H1 (cell line): ENCODE measurements at regions not wholly inside any gene's neighbourhood (a gene's known extent, or its start where the extent isn't known, plus 50 kb on each side); places are given as distances from the start of the nearest gene placed in this dataset.

ENCODE experiments used
- CTCF ChIA-PET: fragments of 300-600 bp; sonication (Branson Sonifier 250); formaldehyde crosslinking; loops from one replicate; lab custom pipeline; 2021; ENCODE audit not compliant: partially characterized antibody; lab: Charles Lee
- POLR2A ChIA-PET: fragments of 300-600 bp; sonication (Branson Sonifier 250); formaldehyde crosslinking; loops from one replicate; lab custom pipeline; 2021; ENCODE audit warnings: inconsistent platforms; ENCODE audit not compliant: partially characterized antibody; lab: Charles Lee
- DNase-seq, 2 experiments: peaks; one replicate each; pipeline versions ENCODE4 v3.0.0 to v3.0.0-alpha.2; 2010 to 2022; ENCODE audit warnings: low spot score in 2 of 2, low read depth in 1 of 2, mixed read lengths in 1 of 2
- FAIRE-seq: peaks from 2 replicates; lab custom pipeline; 2011; peaks lifted over from hg19 to GRCh38; lab: Jason Lieb, UNC
- H2AFZ ChIP-seq: 2 replicates; pipeline ENCODE4 v1.8.1; 2012; ENCODE audit warnings: low read length, inconsistent platforms
- H2AK5ac ChIP-seq: 2 replicates; pipeline ENCODE4 v1.6.1; 2013; ENCODE audit warnings: low read depth, low read length
- H2BK120ac ChIP-seq: replicated peaks from 2 replicates; pipeline ENCODE3; 2013; ENCODE audit warnings: low read depth, low read length, inconsistent platforms
- H2BK12ac ChIP-seq: 2 replicates; pipeline ENCODE4 v1.6.1; 2013; ENCODE audit warnings: low read depth, low read length
- H2BK15ac ChIP-seq: 2 replicates; pipeline ENCODE4 v1.6.1; 2013; ENCODE audit warnings: low read length
- H2BK20ac ChIP-seq: 2 replicates; pipeline ENCODE4 v1.6.1; 2013; ENCODE audit warnings: low read length
- H2BK5ac ChIP-seq: 2 replicates; pipeline ENCODE4 v1.6.1; 2013; ENCODE audit warnings: low read depth, low read length
- H3K14ac ChIP-seq: 2 replicates; pipeline ENCODE4 v1.6.1; 2013; ENCODE audit warnings: inconsistent platforms; ENCODE audit not compliant: insufficient read length
- H3K18ac ChIP-seq: 2 replicates; pipeline ENCODE4 v1.6.1; 2013; ENCODE audit warnings: low read length; ENCODE audit errors: extremely low read depth
- H3K23ac ChIP-seq: 2 replicates; pipeline ENCODE4 v1.6.1; 2013; ENCODE audit warnings: inconsistent platforms; ENCODE audit not compliant: insufficient read length
- H3K23me2 ChIP-seq: 2 replicates; pipeline ENCODE4 v1.6.1; 2013; ENCODE audit warnings: low read depth, low read length
- H3K27ac ChIP-seq: 2 replicates; pipeline ENCODE4 v1.6.1; 2011; ENCODE audit warnings: low read depth, low read length, inconsistent platforms
- H3K27me3 ChIP-seq, 4 experiments: replicated peaks in 1 of 4; 1 replicate in 1 of 4; 2 replicates in 3 of 4; pipeline versions ENCODE4 v1.6.1 to v1.8.1; 2011 to 2013; ENCODE audit warnings: low read length in 3 of 4, mild to moderate bottlenecking in 3 of 4, inconsistent platforms in 2 of 4, mixed read lengths in 2 of 4, moderate library complexity in 1 of 4; ENCODE audit not compliant: control insufficient read depth in 3 of 4, insufficient read depth in 3 of 4; ENCODE audit errors: extremely low read depth in 1 of 4
- H3K36me3 ChIP-seq, 4 experiments: 2 replicates each; pipeline versions ENCODE4 v1.6.1 to v1.8.1; 2011 to 2013; ENCODE audit warnings: mild to moderate bottlenecking in 4 of 4, low read length in 3 of 4, moderate library complexity in 2 of 4, control low read depth in 1 of 4, inconsistent platforms in 1 of 4; ENCODE audit not compliant: insufficient read depth in 4 of 4, control insufficient read depth in 2 of 4
- H3K4ac ChIP-seq: replicated peaks from 2 replicates; pipeline ENCODE3; 2013; ENCODE audit warnings: low read length, low read depth, mixed read lengths, inconsistent platforms; ENCODE audit not compliant: insufficient read length
- H3K4me1 ChIP-seq, 4 experiments: replicated peaks in 1 of 4; 1 replicate in 1 of 4; 2 replicates in 3 of 4; pipeline versions ENCODE4 v1.6.1 to v1.8.1; 2011 to 2013; ENCODE audit warnings: low read length in 3 of 4, inconsistent platforms in 2 of 4, mixed read lengths in 1 of 4; ENCODE audit not compliant: insufficient read depth in 4 of 4, control insufficient read depth in 3 of 4
- H3K4me2 ChIP-seq, 2 experiments: 2 replicates each; pipeline versions ENCODE4 v1.6.1 to v1.8.1; 2011 to 2013; ENCODE audit warnings: low read depth in 2 of 2, low read length in 2 of 2, control low read depth in 1 of 2, inconsistent platforms in 1 of 2, mild to moderate bottlenecking in 1 of 2; ENCODE audit not compliant: insufficient read depth in 1 of 2
- H3K4me3 ChIP-seq, 4 experiments: fragments of 200-600, 300-600 bp in 1 of 4; sonication (generic), shearing (Covaris generic), sonication (Bioruptor Twin) in 1 of 4; 2 replicates each; pipeline versions ENCODE4 v1.5.1 to v1.8.1; 2011 to 2016; ENCODE audit warnings: low read length in 4 of 4, low read depth in 3 of 4, control low read depth in 2 of 4, inconsistent platforms in 2 of 4, mild to moderate bottlenecking in 2 of 4, mixed read lengths in 1 of 4, moderate library complexity in 1 of 4; ENCODE audit not compliant: insufficient read depth in 2 of 4; ENCODE audit errors: extremely low read depth in 1 of 4
- H3K56ac ChIP-seq: replicated peaks from 2 replicates; pipeline ENCODE3; 2013; ENCODE audit warnings: low read depth, mild to moderate bottlenecking, mixed read lengths, low read length, inconsistent platforms; ENCODE audit not compliant: insufficient read length
- H3K79me1 ChIP-seq: 2 replicates; pipeline ENCODE4 v1.6.1; 2013; ENCODE audit warnings: low read depth, low read length, control low read depth
- H3K79me2 ChIP-seq, 2 experiments: 2 replicates each; pipeline versions ENCODE4 v1.6.1 to v1.8.1; 2012 to 2013; ENCODE audit warnings: low read length in 2 of 2, mild to moderate bottlenecking in 2 of 2, inconsistent platforms in 1 of 2; ENCODE audit not compliant: insufficient read depth in 2 of 2, control insufficient read depth in 1 of 2
- H3K9ac ChIP-seq, 4 experiments: replicated peaks in 1 of 4; 1 replicate in 1 of 4; 2 replicates in 3 of 4; pipeline versions ENCODE4 v1.6.1 to v1.8.1; 2011 to 2013; ENCODE audit warnings: low read depth in 3 of 4, low read length in 3 of 4, control low read depth in 2 of 4, mild to moderate bottlenecking in 2 of 4, moderate library complexity in 2 of 4, inconsistent platforms in 1 of 4; ENCODE audit errors: extremely low read depth in 1 of 4
- H3K9me3 ChIP-seq, 2 experiments: 2 replicates each; pipeline versions ENCODE4 v1.6.1 to v1.8.1; 2012 to 2013; ENCODE audit warnings: mild to moderate bottlenecking in 2 of 2, moderate library complexity in 2 of 2, control low read depth in 1 of 2, inconsistent platforms in 1 of 2, low read depth in 1 of 2, low read length in 1 of 2, mixed read lengths in 1 of 2; ENCODE audit not compliant: insufficient read depth in 2 of 2
- H4K20me1 ChIP-seq, 2 experiments: replicated peaks in 1 of 2; 2 replicates each; pipeline versions ENCODE3 to v1.8.1; 2011 to 2013; ENCODE audit warnings: inconsistent platforms in 2 of 2, low read length in 2 of 2, mild to moderate bottlenecking in 1 of 2; ENCODE audit not compliant: insufficient read depth in 2 of 2, control insufficient read depth in 1 of 2
- H4K5ac ChIP-seq: 2 replicates; pipeline ENCODE4 v1.6.1; 2013; ENCODE audit warnings: low read length, low read depth, mixed read lengths, inconsistent platforms; ENCODE audit not compliant: insufficient read length
- H4K8ac ChIP-seq: 2 replicates; pipeline ENCODE4 v1.8.0; 2013; ENCODE audit warnings: mild to moderate bottlenecking, moderate library complexity, low read length, inconsistent platforms; ENCODE audit not compliant: insufficient read depth; ENCODE audit errors: extremely low read depth
- H4K91ac ChIP-seq: replicated peaks from 2 replicates; pipeline ENCODE3; 2013; ENCODE audit warnings: low read length, mixed read lengths, inconsistent platforms; ENCODE audit not compliant: insufficient read length
- BACH1 ChIP-seq: IDR thresholded peaks from 2 replicates; pipeline ENCODE4 v1.6.1; 2012; ENCODE audit warnings: low read length, improper control_type of control experiment
- FOSL1 ChIP-seq: IDR thresholded peaks from 2 replicates; pipeline ENCODE4 v1.6.1; 2011; ENCODE audit warnings: mild to moderate bottlenecking, low read depth, low read length, moderate library complexity; ENCODE audit not compliant: insufficient read depth
- WGBS, 2 experiments: shearing (Covaris generic) in 1 of 2; methylation state at CpG; one replicate each; pipeline versions ENCODE4 v1.1.6 to v1.1.7; 2013 to 2015; ENCODE audit warnings: low lambda C conversion rate in 2 of 2, mixed read lengths in 2 of 2, inconsistent platforms in 1 of 2, low coverage in 1 of 2, missing lambda C conversion rate in 1 of 2; ENCODE audit not compliant: insufficient replicate concordance in 2 of 2, insufficient coverage in 1 of 2, insufficient read length in 1 of 2; ENCODE audit errors: extremely low coverage in 1 of 2, missing lambda C conversion rate in 1 of 2; 5-methylcytosine and 5-hydroxymethylcytosine counted together

DNA sequence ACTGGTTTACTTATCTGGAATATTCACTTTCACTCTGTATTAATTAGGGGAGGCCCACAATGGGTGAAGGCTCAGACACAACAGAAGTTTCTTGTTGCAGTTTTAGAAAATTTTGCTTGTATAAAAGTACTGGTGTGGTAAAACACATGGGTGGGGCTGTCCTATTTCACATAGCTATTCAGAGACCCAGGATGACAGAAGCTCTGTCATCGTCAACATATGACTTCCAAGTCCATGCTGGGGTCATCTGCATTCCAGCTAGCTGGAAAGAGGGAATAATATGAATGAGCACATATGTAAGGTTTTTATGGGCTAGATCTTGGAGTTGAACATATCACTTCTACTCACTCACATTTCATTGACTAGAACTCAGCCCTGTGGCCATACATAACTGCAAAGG lies 166.4 kb upstream of the KCTD3 start:
- Histone ChIP-seq H3K14ac (no peak overlapping the region), H3K9me3 (no peaks in the 10 kb centered on the region), H2BK120ac (no peak overlapping the region), H3K23me2 (no peaks in the 10 kb centered on the region), H3K4ac (no peak overlapping the region), H3K23ac (no peak overlapping the region), H3K27ac (no peak overlapping the region), H2BK15ac (no peak overlapping the region), H4K20me1 (no peaks in the 10 kb centered on the region), H3K36me3 (no peaks in the 10 kb centered on the region), H4K5ac (no peak overlapping the region), H3K79me2 (no peaks in the 10 kb centered on the region), H2AFZ (no peak overlapping the region), H3K4me1 (no peaks in the 10 kb centered on the region), H2BK5ac (no peak overlapping the region), H3K79me1 (no peaks in the 10 kb centered on the region), H3K9ac (no peak overlapping the region), H3K4me2 (no peak overlapping the region), H3K27me3 (no peaks in the 10 kb centered on the region), H2BK20ac (no peak overlapping the region), H3K56ac (no peak overlapping the region), H2AK5ac (no peak overlapping the region), H4K91ac (no peak overlapping the region), H3K4me3 (no peak overlapping the region), H4K8ac (no peak overlapping the region), H3K18ac (no peak overlapping the region), H2BK12ac (no peak overlapping the region)
- TF ChIP-seq BACH1: no peak
- no peak for TF ChIP-seq FOSL1
- DNase-seq (no peak), FAIRE-seq (no peak)
- CTCF ChIA-PET: no interaction called here
- WGBS, 2 experiments: 100% methylated on average over 1 of the region's 1 CpG; no CpG with 5 or more reads in 1 of the 2 experiments
- POLR2A ChIA-PET: no interaction called here
